A673 (cell line): ENCODE measurements at regions not wholly inside any gene's neighbourhood (a gene's known extent, or its start where the extent isn't known, plus 50 kb on each side); places are given as distances from the start of the nearest gene placed in this dataset.

Experiments
- EZH2 ChIP-seq: fragments of 200-600 bp; sonication (generic); IDR thresholded peaks from 2 replicates; pipeline ENCODE4 v1.6.1; 2017; ENCODE audit warnings: borderline replicate concordance, low read depth, mild to moderate bottlenecking, mixed read lengths, antibody characterized with exemption, low read length; ENCODE audit not compliant: poor library complexity, severe bottlenecking
- TF ChIP-seq, protein P1 (sequence below): fragments of 300-800, 200-600 bp; sonication (generic); conservative IDR thresholded peaks from 2 replicates; pipeline ENCODE4 v1.5.1; 2017; ENCODE audit warnings: low read depth, mild to moderate bottlenecking, antibody characterized with exemption, low read length, moderate library complexity, mixed read lengths

DNA sequence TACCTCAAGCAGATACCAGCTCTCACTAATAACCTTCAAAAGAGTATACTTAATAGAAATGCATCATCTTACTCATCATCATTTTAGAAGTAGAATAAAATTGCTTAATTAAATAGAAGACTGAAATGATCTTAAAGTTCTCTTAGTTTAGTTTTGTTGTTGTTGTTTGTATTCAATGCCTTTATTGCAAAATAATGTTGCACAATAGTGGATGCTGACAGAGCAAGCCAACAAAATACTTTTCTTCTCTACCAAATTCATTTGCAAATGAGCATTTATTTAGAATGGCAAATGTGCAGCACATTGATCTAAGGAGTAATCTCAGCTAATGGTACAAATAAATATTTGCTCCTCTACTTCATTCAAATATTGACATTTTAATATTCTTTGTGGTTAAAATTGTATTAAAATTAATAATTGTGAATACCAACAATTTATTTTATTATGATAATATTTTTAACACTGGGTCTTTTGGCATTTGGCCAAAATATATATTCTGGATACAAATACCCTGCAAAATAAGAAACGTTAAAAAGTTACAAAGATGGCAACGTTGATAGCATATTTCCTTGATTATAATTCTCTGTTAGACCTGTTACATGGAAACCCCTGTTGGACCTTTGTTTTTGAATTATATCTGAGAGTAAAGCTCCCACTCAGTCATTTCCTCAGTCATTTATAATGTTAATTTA, 496.1 kb downstream of the RERGL start:
- TF ChIP-seq, protein P1, sequence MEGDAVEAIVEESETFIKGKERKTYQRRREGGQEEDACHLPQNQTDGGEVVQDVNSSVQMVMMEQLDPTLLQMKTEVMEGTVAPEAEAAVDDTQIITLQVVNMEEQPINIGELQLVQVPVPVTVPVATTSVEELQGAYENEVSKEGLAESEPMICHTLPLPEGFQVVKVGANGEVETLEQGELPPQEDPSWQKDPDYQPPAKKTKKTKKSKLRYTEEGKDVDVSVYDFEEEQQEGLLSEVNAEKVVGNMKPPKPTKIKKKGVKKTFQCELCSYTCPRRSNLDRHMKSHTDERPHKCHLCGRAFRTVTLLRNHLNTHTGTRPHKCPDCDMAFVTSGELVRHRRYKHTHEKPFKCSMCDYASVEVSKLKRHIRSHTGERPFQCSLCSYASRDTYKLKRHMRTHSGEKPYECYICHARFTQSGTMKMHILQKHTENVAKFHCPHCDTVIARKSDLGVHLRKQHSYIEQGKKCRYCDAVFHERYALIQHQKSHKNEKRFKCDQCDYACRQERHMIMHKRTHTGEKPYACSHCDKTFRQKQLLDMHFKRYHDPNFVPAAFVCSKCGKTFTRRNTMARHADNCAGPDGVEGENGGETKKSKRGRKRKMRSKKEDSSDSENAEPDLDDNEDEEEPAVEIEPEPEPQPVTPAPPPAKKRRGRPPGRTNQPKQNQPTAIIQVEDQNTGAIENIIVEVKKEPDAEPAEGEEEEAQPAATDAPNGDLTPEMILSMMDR = no peak
- no peak for TF ChIP-seq EZH2
